GM20000 (cell line): ENCODE measurements at regions not wholly inside any gene's neighbourhood (a gene's known extent, or its start where the extent isn't known, plus 50 kb on each side); places are given as distances from the start of the nearest gene placed in this dataset.
"Not testable (repeated sequence)": the region's sequence is repeated elsewhere in the genome, so short reads cannot be mapped to it uniquely, and the experiment has no call there.

Experiments
- DNase-seq: peaks from one replicate; pipeline ENCODE4 v3.0.0; 2012; ENCODE audit warnings: low spot score
- TF ChIP-seq, protein P1 (sequence below): IDR thresholded peaks from 2 replicates; pipeline ENCODE4 v1.5.1; 2012; ENCODE audit warnings: mild to moderate bottlenecking, control low read depth; ENCODE audit errors: extremely low read depth, missing control alignments

DNA sequence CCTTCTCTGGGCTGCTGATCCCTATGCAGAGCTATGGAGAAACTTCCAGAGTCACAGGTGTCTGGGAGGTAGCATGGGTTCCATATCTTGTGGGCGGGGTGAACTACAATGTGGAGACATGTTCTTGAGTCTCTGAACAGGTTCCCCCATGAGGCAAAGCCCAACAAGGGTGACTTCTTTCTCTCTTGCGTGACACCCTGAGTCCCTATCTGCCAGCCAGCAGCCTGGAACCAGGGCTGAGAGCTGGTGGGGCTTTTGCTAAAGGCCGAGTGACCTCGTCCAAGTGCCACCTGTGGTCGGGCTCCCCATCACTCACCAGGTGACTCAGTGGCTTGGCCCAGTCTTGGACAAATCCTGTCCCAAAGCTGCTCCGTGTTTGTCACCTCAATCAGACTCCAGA is 88.0 kb upstream of the ZNF536 start:
- TF ChIP-seq, protein P1, sequence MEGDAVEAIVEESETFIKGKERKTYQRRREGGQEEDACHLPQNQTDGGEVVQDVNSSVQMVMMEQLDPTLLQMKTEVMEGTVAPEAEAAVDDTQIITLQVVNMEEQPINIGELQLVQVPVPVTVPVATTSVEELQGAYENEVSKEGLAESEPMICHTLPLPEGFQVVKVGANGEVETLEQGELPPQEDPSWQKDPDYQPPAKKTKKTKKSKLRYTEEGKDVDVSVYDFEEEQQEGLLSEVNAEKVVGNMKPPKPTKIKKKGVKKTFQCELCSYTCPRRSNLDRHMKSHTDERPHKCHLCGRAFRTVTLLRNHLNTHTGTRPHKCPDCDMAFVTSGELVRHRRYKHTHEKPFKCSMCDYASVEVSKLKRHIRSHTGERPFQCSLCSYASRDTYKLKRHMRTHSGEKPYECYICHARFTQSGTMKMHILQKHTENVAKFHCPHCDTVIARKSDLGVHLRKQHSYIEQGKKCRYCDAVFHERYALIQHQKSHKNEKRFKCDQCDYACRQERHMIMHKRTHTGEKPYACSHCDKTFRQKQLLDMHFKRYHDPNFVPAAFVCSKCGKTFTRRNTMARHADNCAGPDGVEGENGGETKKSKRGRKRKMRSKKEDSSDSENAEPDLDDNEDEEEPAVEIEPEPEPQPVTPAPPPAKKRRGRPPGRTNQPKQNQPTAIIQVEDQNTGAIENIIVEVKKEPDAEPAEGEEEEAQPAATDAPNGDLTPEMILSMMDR: no peak
- DNase-seq: no peak

DNA sequence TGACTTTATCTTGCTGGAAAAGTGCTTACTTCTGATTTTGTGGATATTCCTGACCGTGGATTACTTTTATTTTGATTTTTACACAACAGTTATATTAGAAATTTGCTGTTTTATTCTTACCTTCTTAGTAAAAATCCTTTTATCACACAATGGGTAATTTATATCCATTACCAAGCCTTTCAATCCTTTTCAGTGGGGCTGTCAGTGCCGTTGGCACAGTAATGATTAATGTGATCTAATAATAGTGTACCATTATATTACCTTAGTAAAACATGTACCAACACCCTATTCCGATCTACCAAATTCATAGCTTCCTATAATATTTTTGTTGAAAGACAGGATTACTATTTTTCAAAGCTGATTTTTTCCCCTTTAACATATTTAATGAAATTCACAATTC is 87.3 kb upstream of the ZNF536 start:
- DNase-seq: no peak
- TF ChIP-seq, protein P1: no peak

DNA sequence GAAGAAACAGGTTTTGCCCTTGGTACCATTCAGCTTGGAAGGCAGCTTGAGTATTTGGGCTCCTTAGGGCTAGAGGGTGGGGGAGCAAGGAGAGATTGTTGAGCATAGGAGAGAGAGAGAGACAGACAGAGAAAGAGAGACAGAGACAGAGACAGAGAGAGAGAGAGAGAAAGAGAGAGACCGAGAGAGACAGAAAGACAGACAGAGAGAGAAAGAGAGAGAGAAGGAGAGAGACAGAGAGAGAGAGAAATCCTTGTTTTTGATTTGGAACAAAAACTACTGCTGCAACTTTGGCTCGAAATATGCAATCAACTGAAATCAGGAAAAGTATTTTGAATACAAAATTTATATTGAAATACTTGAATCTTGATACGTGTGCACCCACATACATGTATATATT is 85.8 kb upstream of the ZNF536 start:
- TF ChIP-seq, protein P1: no peak
- DNase-seq: no peak

DNA sequence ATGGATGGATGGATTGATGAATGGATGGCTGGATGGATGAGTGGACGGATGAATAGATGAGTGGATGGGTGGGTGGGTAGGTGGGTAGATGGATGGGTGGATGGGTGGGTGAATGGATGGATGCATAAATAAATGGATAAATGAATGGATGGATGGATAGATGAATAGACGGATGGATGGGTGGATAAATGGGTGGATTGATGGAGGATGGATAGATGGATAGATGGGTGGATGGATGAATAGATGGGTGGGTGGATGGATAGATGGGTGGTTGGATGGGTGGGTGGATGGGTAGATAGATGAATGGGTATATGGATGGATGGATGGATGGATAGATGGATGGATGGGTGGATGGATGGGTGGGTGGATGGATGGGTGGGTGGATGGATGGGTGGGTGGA is 84.9 kb upstream of the ZNF536 start:
- TF ChIP-seq, protein P1: no peak
- no peak for DNase-seq

DNA sequence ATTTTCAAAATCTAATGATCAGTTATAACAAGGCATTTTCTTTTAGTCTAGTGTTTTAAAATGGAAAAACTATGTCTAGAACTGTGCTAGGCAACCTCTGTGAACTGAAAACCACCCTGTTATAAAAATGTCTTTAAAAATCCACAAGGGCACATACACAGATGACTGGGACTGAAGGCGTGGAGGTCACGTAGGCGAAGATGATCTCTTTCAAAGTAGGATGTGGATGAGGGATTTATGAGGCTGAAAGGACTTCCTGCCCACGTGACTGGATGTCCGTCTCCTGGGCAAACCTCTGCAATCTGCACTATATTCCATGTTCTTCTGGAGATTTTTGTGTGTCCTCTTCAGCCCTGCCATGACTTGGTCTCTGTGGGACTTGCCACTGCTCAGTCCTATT is 84.2 kb upstream of the ZNF536 start:
- no peak for DNase-seq
- TF ChIP-seq, protein P1: no peak

DNA sequence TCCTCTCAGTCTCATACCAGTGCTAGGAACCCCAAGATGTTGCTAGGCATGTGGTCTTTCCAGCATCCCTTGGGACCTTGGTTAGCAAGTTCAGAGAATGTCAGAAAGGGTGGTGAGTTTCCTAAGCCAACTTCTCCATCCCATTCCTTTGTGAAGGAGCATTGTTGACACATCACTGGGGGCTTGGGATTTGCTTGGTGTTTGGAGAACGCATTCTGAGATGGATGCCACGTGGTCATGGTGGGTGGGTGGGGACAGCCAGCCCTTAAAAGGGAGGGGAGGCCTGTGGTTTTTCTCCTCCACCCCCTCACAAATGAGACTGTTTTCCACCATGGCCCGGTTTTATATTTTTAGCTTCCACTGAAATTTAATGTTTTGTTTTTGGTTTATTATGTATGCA is 83.3 kb upstream of the ZNF536 start:
- TF ChIP-seq, protein P1: no peak
- no peak for DNase-seq

DNA sequence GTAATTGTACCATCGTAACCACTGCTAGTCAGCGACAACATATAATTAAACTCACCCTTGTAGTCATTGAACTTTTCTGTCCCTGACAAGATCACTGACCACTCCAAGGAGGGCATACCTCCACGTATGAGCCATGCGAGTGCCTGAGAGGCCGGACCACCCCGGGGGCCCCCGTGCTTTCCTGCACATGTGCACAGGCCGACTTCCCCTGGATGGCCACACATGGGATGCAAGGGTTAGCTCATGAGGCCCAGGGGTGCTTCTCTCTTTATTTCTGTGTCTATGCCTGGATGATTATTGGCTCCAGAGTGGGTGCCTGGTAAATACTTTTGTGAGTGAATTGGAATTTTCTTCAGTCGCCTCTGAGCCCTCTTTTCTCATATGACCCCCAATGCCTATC is 82.8 kb upstream of the ZNF536 start:
- DNase-seq: no peak
- TF ChIP-seq, protein P1: no peak

DNA sequence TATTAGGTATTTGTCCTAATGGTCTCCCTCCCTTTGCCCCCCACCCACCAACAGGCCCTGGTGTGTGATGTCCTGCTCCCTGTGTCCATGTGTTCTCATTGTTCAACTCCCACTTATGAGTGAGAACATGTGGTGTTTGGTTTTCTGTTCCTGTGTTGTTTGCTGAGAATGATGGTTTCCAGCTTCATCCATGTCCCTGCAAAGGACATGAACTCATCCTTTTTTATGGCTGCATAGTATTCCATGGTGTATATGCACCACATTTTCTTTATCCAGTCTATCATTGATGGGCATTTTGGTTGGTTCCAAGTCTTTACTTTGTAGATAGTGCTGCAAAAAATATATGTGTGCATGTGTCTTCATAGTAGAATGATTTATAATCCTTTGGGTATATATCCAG is 81.4 kb upstream of the ZNF536 start:
- DNase-seq: not testable (repeated sequence)
